GM21529 (cell line): ENCODE measurements at regions not wholly inside any gene's neighbourhood (a gene's known extent, or its start where the extent isn't known, plus 50 kb on each side); places are given as distances from the start of the nearest gene placed in this dataset.
A peak's percentile ranks its signal among the peaks of the same experiment; 100 is the strongest.
"Not testable (repeated sequence)": the region's sequence is repeated elsewhere in the genome, so short reads cannot be mapped to it uniquely, and the experiment has no call there.

Source experiments
- ATAC-seq: cut with Tn5 transposase; IDR thresholded peaks from one replicate; pipeline ENCODE4 v1.9.1; 2021; ENCODE audit not compliant: unreplicated experiment

DNA sequence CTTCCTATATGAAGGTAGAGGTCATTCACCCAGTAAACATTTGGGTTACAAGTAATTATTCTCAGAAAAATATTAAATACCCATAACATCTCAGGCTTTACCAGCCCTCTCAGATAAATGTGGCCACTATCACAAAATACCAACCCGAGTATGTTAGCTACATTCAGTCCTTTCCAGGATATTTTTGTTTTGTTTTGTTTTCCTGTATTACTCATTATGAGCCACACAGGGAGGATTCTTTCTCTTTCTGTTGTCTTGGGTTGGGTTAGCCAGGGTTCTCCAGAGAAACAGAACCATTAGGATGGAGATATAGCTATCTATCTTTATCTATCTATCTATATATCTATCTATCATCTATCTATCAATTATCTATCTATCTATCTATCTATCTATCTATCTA lies 947.6 kb upstream of the MDGA2 start:
- ATAC-seq, result no peak

DNA sequence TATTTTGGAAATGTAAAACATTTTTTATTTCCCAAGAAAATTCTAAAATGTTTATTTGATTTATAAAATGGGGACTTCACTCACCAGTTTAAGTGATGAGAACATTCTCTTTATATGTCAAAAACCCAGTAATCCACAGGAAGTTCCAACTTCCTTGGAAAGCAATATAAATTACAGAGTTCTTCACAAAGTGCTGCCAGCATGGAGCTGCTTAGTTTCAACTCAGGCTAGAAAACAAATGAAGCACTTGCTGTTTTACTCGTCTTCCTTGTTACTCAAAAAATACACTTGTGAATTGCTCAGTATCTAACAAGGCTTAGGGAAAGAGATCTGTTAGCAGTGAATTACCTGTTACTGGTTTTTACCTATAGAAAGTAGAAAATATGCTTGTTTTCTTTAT lies 942.7 kb upstream of the MDGA2 start:
- ATAC-seq, result no peak

GRCh38 chr14:48616931-48617330 lies 941.5 kb upstream of the MDGA2 start:
- no peak for ATAC-seq

DNA sequence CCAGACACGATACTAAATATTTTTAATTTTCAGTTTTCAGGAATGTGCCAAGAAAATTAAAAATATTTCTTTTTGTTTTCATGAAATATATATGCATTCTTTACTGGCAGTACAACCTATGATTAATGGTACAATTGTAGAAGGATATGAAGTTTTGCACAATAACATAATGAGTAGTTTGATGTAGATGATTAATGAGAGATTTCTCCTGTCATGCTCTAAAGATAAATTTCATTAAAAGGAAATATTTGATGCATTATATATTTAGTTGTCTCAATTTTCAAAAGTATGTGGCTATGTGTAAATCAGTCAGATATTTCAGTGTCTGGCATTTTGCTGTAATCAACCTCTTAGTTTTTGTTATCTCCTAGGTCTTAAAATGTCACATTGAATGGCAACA lies 940.2 kb upstream of the MDGA2 start:
- ATAC-seq, result no peak

DNA sequence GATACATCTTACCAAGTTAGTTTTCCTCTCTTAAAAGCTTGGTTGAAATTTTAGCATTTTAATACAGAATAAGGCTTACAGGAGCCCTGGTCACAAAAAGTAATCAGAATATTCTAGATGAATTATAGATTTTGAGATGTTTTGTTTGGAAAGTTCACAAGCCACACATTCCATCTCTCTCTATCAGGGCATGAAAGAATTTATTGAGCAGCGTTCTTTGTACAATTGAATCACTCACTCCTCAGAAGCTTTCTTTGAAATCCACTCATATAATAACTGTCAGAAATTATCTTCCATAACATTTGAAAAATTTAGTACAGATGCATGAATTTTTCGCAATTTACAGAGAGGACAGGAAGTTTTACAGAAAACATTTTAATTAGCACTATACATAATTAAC lies 938.6 kb upstream of the MDGA2 start:
- ATAC-seq, result no peak

DNA sequence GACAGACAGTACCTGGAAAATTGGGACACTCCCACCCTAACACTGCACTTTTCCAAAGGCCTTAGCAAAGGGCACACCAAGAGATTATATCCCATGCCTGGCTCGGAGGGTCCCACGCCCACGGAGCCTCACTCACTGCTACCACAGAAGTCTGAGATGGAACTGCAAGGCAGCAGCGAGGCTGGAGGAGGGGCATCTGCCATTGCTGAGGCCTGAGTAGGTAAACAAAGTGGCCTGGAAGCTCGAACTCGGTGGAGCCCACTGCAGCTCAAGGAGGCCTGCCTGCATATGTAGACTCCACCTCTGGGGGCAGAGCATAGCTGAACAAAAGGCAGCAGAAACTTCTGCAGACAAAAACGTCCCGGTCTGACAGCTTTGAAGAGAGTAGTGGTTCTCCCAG lies 931.6 kb upstream of the MDGA2 start:
- ATAC-seq, result not testable (repeated sequence)

GRCh38 chr14:48598458-48598857 lies 923.1 kb upstream of the MDGA2 start:
- ATAC-seq, result no peak

DNA sequence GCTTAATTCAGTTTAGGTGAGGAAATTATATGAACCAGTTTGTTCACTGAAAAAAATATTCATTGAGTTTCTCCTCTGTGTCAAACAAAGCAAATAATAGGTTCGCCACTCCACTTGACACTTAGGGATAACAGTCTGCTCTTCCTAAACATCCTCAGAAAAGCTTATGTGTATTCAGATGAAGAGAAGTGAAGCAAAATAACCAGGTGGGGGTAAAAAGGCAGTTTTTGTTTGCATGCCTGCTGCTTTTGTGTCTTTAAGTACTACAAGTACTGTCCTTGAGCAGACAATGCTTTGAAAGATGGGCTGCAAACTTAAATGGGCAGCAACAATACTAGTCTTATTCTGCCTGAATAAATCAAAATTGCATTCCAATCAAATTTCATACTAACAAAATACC lies 910.7 kb upstream of the MDGA2 start:
- ATAC-seq, result no peak

- ATAC-seq, result peak; percentile 90
Measured at GRCh38 chr14:48584031-48584430, 908.6 kb upstream of the MDGA2 start.

DNA sequence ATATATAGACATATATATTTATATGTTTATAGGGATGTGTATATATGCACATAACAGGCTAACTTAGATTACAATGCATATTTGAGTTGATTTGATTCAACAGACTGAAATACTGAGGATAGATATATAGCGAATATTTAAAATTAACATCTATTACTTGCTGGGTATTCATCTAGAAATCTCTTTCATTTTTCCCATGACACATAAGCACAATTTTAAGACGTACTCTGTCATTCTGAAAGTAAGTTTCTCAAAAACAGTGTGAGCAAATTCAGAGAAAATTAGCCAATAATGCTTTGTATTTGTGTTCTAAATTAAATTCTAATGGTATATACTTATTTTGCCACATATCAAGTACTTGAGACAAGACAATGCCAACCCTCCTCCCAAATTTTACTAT lies 907.5 kb upstream of the MDGA2 start:
- ATAC-seq, result peak; percentile 48

DNA sequence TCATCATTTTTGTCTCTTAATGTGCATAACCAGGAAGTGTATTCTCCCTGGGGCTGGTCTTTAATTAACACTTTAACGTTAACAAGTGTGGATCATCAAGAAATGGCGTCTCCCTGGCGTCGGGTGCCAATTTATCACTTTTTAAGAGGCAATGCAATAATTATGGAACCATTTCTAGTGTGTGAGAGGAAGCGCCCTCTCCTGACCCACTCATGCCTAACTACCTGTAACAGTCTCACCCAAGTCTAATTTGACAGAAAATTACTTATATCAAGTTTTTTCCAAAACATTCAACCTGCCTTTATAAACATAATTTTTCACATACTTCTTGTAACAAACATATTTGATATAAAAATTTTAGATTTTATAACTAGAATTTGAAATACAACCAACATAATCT lies 905.3 kb upstream of the MDGA2 start:
- ATAC-seq, result no peak

GRCh38 chr14:48575772-48576171 lies 900.4 kb upstream of the MDGA2 start:
- no peak for ATAC-seq

- ATAC-seq, result no peak
Measured at GRCh38 chr14:48568688-48569087, 893.3 kb upstream of the MDGA2 start.

GRCh38 chr14:48568252-48568651 lies 892.8 kb upstream of the MDGA2 start:
- no peak for ATAC-seq

GRCh38 chr14:48563489-48563888 lies 888.1 kb upstream of the MDGA2 start:
- no peak for ATAC-seq

- ATAC-seq, result not testable (repeated sequence)
Measured at GRCh38 chr14:48561438-48561837, 886.0 kb upstream of the MDGA2 start.

DNA sequence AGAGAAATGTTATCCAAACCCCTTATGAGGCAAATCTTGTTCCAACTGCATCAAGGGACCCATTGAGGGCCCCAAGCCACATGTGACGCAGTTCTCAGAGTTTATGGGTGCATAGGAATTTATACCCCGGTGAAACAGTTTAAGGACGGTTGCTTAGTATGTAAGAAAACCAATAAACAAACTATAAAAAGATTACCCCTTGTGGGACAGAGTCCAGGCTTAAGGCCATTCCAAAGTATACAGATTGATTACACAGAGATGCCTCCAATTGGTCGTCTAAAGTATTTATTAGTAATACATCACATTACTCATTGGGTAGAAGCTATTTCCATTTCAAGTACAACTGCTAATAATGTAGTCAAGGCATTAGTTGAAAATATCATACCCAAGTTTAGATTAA lies 885.0 kb upstream of the MDGA2 start:
- ATAC-seq, result no peak

GRCh38 chr14:48553443-48553842 lies 878.0 kb upstream of the MDGA2 start:
- ATAC-seq, result no peak

- ATAC-seq, result no peak
Measured at GRCh38 chr14:48546996-48547395, 871.6 kb upstream of the MDGA2 start.

- no peak for ATAC-seq
Measured at GRCh38 chr14:48537600-48537999, 862.2 kb upstream of the MDGA2 start.

DNA sequence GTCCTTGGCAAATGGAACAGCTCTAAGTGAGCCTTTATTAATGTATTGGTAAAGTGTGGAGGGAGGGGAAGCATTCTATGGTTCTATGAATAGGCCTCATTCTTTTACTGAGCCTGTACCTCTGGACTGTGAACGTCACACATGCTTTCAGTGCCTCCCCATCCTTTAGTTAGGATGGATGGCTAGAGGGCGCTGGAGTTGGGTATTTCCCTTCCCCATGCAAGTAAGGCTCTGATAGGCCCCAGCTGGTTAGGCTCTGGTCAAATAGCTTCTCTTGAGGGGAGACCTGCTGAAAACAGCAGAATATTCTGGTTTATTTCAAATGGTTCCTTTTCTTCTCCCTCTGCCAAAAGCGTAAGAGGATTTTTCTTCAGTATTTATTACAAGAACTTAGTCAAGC lies 860.9 kb upstream of the MDGA2 start:
- no peak for ATAC-seq

DNA sequence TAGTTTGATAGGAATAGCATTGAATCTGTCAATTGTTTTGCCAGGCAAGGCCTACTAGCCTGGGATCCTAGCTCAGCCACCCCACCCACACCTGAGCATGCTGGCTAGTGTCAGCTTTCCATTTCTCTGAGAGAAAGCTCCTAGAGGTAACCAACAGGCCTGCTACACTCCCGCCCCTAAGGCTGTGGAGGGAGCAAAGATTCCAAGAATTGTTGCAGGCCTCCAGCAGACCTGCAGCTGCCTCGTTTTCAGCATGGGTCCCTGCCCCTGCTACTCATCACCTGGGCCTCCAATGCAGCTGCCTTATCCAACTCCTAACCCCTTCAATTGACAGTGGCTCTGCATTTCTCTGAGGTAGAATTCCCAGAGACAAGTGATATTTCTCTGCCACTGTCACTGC lies 852.4 kb upstream of the MDGA2 start:
- ATAC-seq, result no peak

DNA sequence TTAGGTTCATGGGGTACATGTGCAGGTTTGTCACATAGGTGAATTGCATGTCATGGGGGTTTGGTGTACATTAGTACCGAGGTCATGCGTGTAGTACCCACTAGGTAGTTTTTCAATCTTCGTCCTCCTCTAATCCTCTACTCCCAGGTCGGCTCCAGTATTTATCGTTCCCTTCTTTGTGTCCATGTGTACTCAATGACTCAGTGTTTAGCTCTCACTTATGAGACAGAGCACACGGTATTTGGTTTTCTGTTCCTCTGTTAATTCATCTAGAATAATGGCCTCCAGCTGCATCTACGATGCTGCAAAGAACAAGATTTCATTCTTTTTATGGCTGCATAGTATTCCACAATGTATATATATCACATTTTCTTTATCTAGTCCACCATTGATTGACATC lies 850.9 kb upstream of the MDGA2 start:
- no peak for ATAC-seq

DNA sequence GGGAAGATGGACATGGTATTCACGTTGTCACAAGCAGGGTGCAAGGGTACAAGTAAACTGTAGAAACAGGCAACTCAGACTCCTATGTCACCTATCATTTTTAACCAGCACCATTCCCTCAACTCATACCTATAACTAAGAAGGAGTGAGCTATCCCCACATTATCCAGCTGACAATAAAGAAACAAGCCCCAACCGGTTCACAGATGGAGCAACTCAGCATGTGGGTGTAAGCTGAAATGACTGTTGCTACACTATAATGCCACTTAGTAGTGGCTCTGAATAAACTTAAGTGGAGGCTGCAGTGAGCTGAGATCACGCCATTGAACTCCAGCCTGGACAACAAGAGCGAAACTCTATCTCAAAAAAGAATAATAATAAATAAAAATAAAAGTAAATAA lies 829.5 kb upstream of the MDGA2 start:
- ATAC-seq, result no peak
